Bronchial epithelial cell (primary cell): ENCODE measurements at regions not wholly inside any gene's neighbourhood (a gene's known extent, or its start where the extent isn't known, plus 50 kb on each side); places are given as distances from the start of the nearest gene placed in this dataset.

Source experiments
- DNase-seq: peaks from one replicate; pipeline ENCODE4 v3.0.0-alpha.2; 2010; ENCODE audit warnings: low read depth
- FAIRE-seq: peaks from 2 replicates; lab custom pipeline; 2011; peaks lifted over from hg19 to GRCh38; lab: Jason Lieb, UNC
- H3K27me3 ChIP-seq: 2 replicates; pipeline ENCODE4 v1.5.1; 2011; ENCODE audit warnings: low read length; ENCODE audit not compliant: control insufficient read depth, insufficient read depth
- H3K36me3 ChIP-seq: 2 replicates; pipeline ENCODE4 v1.5.1; 2011; ENCODE audit warnings: low read length; ENCODE audit not compliant: control insufficient read depth, insufficient read depth
- H3K4me3 ChIP-seq: 2 replicates; pipeline ENCODE4 v1.5.1; 2011; ENCODE audit warnings: mild to moderate bottlenecking, low read depth, low read length, control low read depth
- CTCF ChIP-seq: IDR thresholded peaks from 2 replicates; pipeline ENCODE4 v1.5.1; 2011; ENCODE audit warnings: mild to moderate bottlenecking, moderate library complexity, low read length, control low read depth, inconsistent platforms; ENCODE audit not compliant: insufficient read depth, severe bottlenecking

- Histone ChIP-seq H3K4me3 (no peak overlapping the region), H3K27me3 (no peaks in the 10 kb centered on the region), H3K36me3 (no peaks in the 10 kb centered on the region)
- no peak for TF ChIP-seq CTCF
- FAIRE-seq (no peak), DNase-seq (no peak)
Measured at GRCh38 chr5:114310666-114311065, 51.2 kb upstream of the KCNN2 start.

GRCh38 chr5:114311281-114311680 lies 50.6 kb upstream of the KCNN2 start:
- FAIRE-seq, result no peak
- TF ChIP-seq CTCF, result no peak
- no peaks in the 10 kb centered on the region for H3K36me3 ChIP-seq

GRCh38 chr5:114311968-114312367 lies 49.9 kb upstream of the KCNN2 start:
- FAIRE-seq, result no peak
- TF ChIP-seq CTCF, result no peak
- Histone ChIP-seq H3K4me3 (no peak overlapping the region), H3K27me3 (no peaks in the 10 kb centered on the region), H3K36me3 (no peaks in the 10 kb centered on the region)
- no peak for DNase-seq

More at GRCh38 chr5:114311281-114311680, 50.6 kb upstream of the KCNN2 start:
- no peaks in the 10 kb centered on the region for H3K27me3 ChIP-seq
- DNase-seq, result no peak
- no peak overlapping the region for H3K4me3 ChIP-seq
